ENCODE measurements at regions not wholly inside any gene's neighbourhood (a gene's known extent, or its start where the extent isn't known, plus 50 kb on each side); places are given as distances from the start of the nearest gene placed in this dataset.

DNA sequence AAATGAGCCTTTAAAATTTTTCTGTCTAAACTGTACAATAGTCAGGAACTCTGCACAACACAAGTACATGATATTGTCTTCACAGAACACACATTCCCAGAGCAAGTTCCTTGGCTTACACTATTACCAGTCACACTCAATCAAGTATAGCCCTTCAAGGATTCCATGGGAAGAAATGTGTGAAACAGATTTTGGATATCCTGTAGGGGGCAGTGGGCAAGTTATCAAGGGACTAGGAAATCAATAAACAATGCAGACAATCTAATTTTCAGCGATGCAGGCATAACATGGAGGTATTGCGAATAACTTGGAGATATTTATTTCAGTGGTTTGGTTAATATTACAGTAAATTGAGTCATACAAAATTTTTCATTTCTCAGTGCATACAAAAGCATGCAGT lies 1171.5 kb upstream of the NUDT12 start:
- H3K4me3 ChIP-seq = no peak overlapping the region
- H3K27ac ChIP-seq = no peak overlapping the region
- TF ChIP-seq, protein P1, sequence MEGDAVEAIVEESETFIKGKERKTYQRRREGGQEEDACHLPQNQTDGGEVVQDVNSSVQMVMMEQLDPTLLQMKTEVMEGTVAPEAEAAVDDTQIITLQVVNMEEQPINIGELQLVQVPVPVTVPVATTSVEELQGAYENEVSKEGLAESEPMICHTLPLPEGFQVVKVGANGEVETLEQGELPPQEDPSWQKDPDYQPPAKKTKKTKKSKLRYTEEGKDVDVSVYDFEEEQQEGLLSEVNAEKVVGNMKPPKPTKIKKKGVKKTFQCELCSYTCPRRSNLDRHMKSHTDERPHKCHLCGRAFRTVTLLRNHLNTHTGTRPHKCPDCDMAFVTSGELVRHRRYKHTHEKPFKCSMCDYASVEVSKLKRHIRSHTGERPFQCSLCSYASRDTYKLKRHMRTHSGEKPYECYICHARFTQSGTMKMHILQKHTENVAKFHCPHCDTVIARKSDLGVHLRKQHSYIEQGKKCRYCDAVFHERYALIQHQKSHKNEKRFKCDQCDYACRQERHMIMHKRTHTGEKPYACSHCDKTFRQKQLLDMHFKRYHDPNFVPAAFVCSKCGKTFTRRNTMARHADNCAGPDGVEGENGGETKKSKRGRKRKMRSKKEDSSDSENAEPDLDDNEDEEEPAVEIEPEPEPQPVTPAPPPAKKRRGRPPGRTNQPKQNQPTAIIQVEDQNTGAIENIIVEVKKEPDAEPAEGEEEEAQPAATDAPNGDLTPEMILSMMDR (IDR thresholded peaks at IDR 0.05) = no peak
- DNase-seq (no peak), ATAC-seq (no peak)
- H3K27me3 ChIP-seq = no peaks in the 10 kb centered on the region
- intact Hi-C loops (cut with DNase I) = no loop called here
- H3K4me1 ChIP-seq = no peaks in the 10 kb centered on the region
- H3K36me3 ChIP-seq = no peaks in the 10 kb centered on the region
- no peaks in the 10 kb centered on the region for H3K9me3 ChIP-seq

DNA sequence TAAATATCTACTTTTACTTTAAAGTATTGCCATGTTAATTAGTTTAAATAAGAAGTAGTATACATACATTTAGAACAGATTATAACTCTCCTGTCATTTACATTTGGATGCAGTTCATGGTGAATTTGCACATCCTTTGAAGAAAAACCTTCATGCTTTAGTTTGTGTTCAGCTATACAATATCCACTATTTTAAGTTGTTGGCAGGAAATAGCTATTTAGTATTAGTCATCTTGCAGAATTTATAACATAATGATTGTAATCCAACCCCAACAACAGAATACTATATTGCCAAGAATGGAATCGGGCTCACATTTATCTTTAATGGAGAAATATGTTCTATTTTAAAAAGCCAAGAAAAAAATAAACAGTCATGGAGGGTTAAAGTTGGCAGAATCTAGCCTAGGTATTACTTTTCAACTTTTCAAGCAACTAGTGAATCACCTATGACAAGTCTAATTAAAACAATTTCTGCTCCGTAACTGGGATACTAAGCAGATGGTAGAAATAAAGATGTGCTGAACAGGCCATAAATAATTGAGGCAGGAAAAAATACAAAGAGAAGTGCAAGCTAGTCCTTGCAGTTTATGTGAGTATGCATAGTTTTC lies 1170.6 kb upstream of the NUDT12 start:
- ATAC-seq = no peak
- Histone ChIP-seq H3K9me3 (no peaks in the 10 kb centered on the region), H3K27ac (no peak overlapping the region), H3K36me3 (no peaks in the 10 kb centered on the region), H3K4me1 (no peaks in the 10 kb centered on the region), H3K27me3 (no peaks in the 10 kb centered on the region), H3K4me3 (no peak overlapping the region)
- intact Hi-C loops (cut with DNase I) = no loop called here
- no peak for DNase-seq
- TF ChIP-seq, protein P1 (IDR thresholded peaks at IDR 0.05) = no peak

DNA sequence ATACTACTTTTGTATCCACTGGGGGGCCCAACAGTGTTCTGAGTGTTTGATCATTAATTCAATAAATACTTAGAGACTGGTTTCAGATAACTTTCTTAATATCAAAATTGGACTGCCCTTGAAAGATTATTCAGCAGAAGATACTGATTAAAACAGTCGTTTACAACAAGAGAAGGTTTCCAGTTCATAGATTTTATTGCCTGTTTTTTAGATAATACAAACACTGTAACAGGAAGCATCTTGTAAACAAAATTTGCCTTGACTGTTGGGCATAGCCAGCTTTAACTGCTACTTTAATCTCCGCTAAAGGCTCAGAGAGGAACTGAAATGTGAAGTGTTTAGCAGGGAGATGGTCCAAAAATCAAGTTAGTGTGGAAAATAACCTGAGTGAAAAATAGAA lies 1168.7 kb upstream of the NUDT12 start:
- no peak overlapping the region for H3K27ac ChIP-seq
- H3K4me3 ChIP-seq = no peak overlapping the region
- intact Hi-C loops (cut with DNase I) = no loop called here
- no peaks in the 10 kb centered on the region for H3K4me1 ChIP-seq
- no peaks in the 10 kb centered on the region for H3K27me3 ChIP-seq
- TF ChIP-seq, protein P1 (IDR thresholded peaks at IDR 0.05) = no peak
- no peaks in the 10 kb centered on the region for H3K9me3 ChIP-seq
- ATAC-seq = no peak
- H3K36me3 ChIP-seq = no peaks in the 10 kb centered on the region
- DNase-seq = no peak

DNA sequence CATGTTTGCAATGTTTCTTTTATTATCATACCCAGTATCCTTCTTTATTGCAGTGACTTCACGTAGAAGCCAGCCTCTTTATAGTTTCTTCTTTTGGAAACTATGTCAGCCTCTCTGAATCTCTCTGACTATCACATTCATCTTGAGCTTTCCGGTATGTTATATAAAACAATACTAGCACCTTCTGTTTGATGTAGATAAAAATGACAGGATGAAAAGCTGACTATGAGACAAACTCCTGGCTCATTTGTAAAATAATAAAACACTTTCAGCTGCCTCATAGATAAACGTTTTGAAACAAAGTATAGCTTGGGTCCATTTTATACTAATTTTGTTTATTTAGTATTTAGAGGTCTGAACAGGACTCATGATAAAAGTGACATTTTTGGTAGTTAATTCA lies 1145.4 kb upstream of the NUDT12 start:
- TF ChIP-seq, protein P1 (IDR thresholded peaks at IDR 0.05) = no peak
- no peak for ATAC-seq
- H3K27ac ChIP-seq = no peak overlapping the region
- H3K27me3 ChIP-seq = no peaks in the 10 kb centered on the region
- H3K4me1 ChIP-seq = no peaks in the 10 kb centered on the region
- no peak for DNase-seq
- intact Hi-C loops (cut with DNase I) = no loop called here
- H3K36me3 ChIP-seq = no peaks in the 10 kb centered on the region
- H3K9me3 ChIP-seq = no peaks in the 10 kb centered on the region
- no peak overlapping the region for H3K4me3 ChIP-seq

DNA sequence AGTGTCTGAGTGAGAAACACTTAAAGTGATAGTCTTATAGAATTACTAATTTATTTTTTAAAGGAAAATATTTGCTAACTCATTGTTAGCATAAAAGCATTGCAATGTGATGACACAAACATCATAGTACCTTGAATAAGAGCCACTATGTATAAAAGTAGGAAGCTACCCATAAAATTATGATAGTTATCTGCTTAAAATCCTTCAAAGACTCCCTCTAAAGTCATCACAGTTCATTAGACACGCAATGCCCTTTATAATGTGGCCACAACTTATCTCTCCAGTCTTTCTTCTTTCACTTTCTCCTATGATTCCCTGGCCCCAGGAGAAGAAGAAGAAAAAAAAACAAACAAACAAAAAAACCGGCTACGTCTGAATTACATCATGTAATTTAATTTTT lies 1144.0 kb upstream of the NUDT12 start:
- H3K9me3 ChIP-seq = no peaks in the 10 kb centered on the region
- ATAC-seq (no peak), DNase-seq (no peak)
- no peak overlapping the region for H3K27ac ChIP-seq
- no peaks in the 10 kb centered on the region for H3K36me3 ChIP-seq
- TF ChIP-seq, protein P1 (IDR thresholded peaks at IDR 0.05) = no peak
- no peak overlapping the region for H3K4me3 ChIP-seq
- intact Hi-C loops (cut with DNase I) = no loop called here
- no peaks in the 10 kb centered on the region for H3K4me1 ChIP-seq
- H3K27me3 ChIP-seq = no peaks in the 10 kb centered on the region

DNA sequence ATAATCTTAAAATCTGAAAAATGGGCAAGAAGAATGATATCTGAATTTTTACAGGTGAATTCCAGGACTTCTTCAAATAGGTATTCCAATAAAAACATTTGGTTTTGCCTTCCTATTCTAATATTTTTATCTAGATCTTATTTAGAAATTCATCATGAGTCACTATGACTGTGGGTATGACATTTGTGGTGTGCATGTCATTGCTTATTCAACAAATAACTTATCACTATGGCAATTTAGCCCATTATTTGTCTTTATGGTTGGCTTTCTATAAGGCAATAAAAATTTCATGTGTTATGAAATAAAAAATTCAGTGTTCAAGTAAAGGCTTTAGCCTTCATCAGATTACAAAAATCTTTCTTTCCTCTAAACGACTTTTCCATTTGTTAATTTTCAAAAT lies 1139.6 kb upstream of the NUDT12 start:
- Histone ChIP-seq H3K9me3 (no peaks in the 10 kb centered on the region), H3K4me3 (no peak overlapping the region), H3K36me3 (no peaks in the 10 kb centered on the region), H3K27ac (no peak overlapping the region), H3K4me1 (no peaks in the 10 kb centered on the region), H3K27me3 (no peaks in the 10 kb centered on the region)
- intact Hi-C loops (cut with DNase I) = no loop called here
- TF ChIP-seq, protein P1 (IDR thresholded peaks at IDR 0.05) = no peak
- DNase-seq (no peak), ATAC-seq (no peak)
